ENCODE measurements at regions not wholly inside any gene's neighbourhood (a gene's known extent, or its start where the extent isn't known, plus 50 kb on each side); places are given as distances from the start of the nearest gene placed in this dataset.

- Histone ChIP-seq H3K4me1 (no peaks in the 10 kb centered on the region), H3K9me3 (no peaks in the 10 kb centered on the region), H3K27me3 (no peaks in the 10 kb centered on the region), H3K36me3 (no peaks in the 10 kb centered on the region), H3K4me3 (ENCODE audit: low read depth, low read length) (no peak overlapping the region)
- DNase-seq: no peak
- no peak for TF ChIP-seq CTCF (IDR thresholded peaks at IDR 0.05; ENCODE audit: low read depth, low read length)
These were observed 64.3 kb upstream of the SNTG2 start for GRCh38 chr2:886072-887022.

- Histone ChIP-seq H3K27me3 (no peaks in the 10 kb centered on the region), H3K4me3 (ENCODE audit: low read depth, low read length) (no peak overlapping the region), H3K4me1 (no peaks in the 10 kb centered on the region), H3K36me3 (no peaks in the 10 kb centered on the region), H3K9me3 (no peaks in the 10 kb centered on the region)
- no peak for TF ChIP-seq CTCF (IDR thresholded peaks at IDR 0.05; ENCODE audit: low read depth, low read length)
- no peak for DNase-seq
These were observed 65.2 kb upstream of the SNTG2 start for GRCh38 chr2:885230-886071.

- Histone ChIP-seq H3K4me1 (no peaks in the 10 kb centered on the region), H3K4me3 (ENCODE audit: low read depth, low read length) (no peak overlapping the region), H3K36me3 (no peaks in the 10 kb centered on the region), H3K9me3 (no peaks in the 10 kb centered on the region), H3K27me3 (no peaks in the 10 kb centered on the region)
- no peak for TF ChIP-seq CTCF (IDR thresholded peaks at IDR 0.05; ENCODE audit: low read depth, low read length)
- DNase-seq: no peak
These were observed 66.6 kb upstream of the SNTG2 start for GRCh38 chr2:883803-884748.

GRCh38 chr2:883260-883802 lies 67.3 kb upstream of the SNTG2 start:
- H3K4me1 ChIP-seq: no peaks in the 10 kb centered on the region
- no peaks in the 10 kb centered on the region for H3K9me3 ChIP-seq
- DNase-seq: no peak
- H3K27me3 ChIP-seq: no peaks in the 10 kb centered on the region
- H3K4me3 ChIP-seq (ENCODE audit: low read depth, low read length): no peak overlapping the region
- TF ChIP-seq CTCF (IDR thresholded peaks at IDR 0.05; ENCODE audit: low read depth, low read length): no peak
- H3K36me3 ChIP-seq: no peaks in the 10 kb centered on the region

- DNase-seq: no peak
- H3K4me3 ChIP-seq (ENCODE audit: low read depth, low read length): no peak overlapping the region
- no peaks in the 10 kb centered on the region for H3K9me3 ChIP-seq
- no peaks in the 10 kb centered on the region for H3K36me3 ChIP-seq
- H3K27me3 ChIP-seq: no peaks in the 10 kb centered on the region
- no peaks in the 10 kb centered on the region for H3K4me1 ChIP-seq
- TF ChIP-seq CTCF (IDR thresholded peaks at IDR 0.05; ENCODE audit: low read depth, low read length): no peak
These were observed 69.3 kb upstream of the SNTG2 start for GRCh38 chr2:881204-881918.

Measured in BE2C (cell line).